Coronary artery (tissue), 2 donors: ENCODE measurements at regions not wholly inside any gene's neighbourhood (a gene's known extent, or its start where the extent isn't known, plus 50 kb on each side); places are given as distances from the start of the nearest gene placed in this dataset.

Experiments used
- DNase-seq: peaks from one replicate; pipeline ENCODE4 v3.0.0-alpha.2; 2017; ENCODE audit warnings: low spot score
- H3K27ac ChIP-seq, 2 donors: fragments of 200-600 bp; sonication (generic); one replicate each; pipeline ENCODE4 v1.5.1; 2016 to 2019
- H3K4me3 ChIP-seq: fragments of 200-600 bp; sonication (generic); 2 replicates; pipeline ENCODE4 v1.5.1; 2016; ENCODE audit warnings: mild to moderate bottlenecking, moderate library complexity
- TF ChIP-seq, protein P1 (sequence below): fragments of 200-600 bp; sonication (generic); IDR thresholded peaks from one replicate; pipeline ENCODE4 v1.5.1; 2019; ENCODE audit warnings: antibody characterized with exemption

DNA sequence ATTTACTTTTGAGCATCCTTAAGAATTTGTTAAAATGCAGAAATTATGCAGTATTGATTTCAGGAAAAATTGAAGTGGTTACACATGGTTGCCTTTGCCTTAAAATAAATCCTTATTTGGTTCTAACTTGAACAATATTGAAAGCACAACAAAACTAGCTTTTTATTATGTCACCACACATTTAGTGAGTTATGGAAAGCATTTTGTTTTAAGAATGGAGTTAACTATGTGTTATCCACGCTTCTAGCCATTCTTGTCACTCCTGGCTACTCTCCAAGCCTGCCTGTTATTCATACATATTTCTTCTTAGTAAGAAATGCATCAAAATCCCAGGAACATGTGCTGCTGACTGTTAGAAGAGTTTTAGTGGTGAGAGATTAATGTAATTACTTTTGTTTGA is 73.9 kb downstream of the FAT4 start:
- Histone ChIP-seq H3K4me3 (no peak overlapping the region), H3K27ac (peak overlapping the region; percentile 57 to 62)
- TF ChIP-seq, protein P1, sequence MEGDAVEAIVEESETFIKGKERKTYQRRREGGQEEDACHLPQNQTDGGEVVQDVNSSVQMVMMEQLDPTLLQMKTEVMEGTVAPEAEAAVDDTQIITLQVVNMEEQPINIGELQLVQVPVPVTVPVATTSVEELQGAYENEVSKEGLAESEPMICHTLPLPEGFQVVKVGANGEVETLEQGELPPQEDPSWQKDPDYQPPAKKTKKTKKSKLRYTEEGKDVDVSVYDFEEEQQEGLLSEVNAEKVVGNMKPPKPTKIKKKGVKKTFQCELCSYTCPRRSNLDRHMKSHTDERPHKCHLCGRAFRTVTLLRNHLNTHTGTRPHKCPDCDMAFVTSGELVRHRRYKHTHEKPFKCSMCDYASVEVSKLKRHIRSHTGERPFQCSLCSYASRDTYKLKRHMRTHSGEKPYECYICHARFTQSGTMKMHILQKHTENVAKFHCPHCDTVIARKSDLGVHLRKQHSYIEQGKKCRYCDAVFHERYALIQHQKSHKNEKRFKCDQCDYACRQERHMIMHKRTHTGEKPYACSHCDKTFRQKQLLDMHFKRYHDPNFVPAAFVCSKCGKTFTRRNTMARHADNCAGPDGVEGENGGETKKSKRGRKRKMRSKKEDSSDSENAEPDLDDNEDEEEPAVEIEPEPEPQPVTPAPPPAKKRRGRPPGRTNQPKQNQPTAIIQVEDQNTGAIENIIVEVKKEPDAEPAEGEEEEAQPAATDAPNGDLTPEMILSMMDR: no peak
- no peak for DNase-seq

DNA sequence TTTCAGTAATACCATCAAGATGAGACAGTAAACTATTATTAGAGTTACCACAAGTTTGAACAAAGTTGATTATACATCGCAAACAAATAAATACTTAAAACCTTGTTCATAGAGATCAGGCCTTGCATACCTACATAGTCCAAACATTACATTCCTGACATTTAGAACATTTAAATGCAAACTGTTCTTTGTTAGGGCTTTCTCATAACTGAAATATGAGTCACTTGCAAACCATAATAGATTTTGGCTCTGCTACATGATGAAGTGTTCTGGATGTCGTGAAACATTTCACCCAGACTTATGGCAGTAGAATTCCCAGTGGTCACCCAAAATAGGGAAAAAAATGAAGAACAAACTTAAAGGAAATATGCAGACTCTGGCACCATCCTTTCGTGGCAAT is 75.0 kb downstream of the FAT4 start:
- H3K27ac ChIP-seq: peak overlapping the region; percentile 62 to 82
- H3K4me3 ChIP-seq: peak overlapping the region; percentile 23
- DNase-seq: no peak
- TF ChIP-seq, protein P1: no peak

DNA sequence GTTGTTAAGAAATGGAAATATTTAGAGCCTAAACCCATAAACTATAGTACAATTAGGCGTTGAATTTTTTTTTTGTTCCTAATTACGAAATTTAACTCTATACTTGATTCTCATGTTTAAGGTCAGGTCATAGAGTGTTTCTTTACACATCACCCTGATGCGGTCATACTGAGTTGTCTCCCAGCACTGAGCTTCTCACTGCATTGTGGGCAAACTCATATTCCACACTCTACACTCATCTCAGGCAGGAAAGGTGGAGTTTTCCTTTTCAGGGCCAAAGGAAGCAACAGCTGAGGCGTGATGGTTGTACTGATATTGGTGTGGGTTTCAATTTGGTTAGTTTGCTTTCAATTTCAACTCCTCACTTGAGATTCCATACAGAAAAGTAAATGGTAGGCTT is 75.4 kb downstream of the FAT4 start:
- DNase-seq: no peak
- Histone ChIP-seq H3K4me3 (peak overlapping the region; percentile 23), H3K27ac (peak overlapping the region; percentile 62 to 82)
- TF ChIP-seq, protein P1: no peak

DNA sequence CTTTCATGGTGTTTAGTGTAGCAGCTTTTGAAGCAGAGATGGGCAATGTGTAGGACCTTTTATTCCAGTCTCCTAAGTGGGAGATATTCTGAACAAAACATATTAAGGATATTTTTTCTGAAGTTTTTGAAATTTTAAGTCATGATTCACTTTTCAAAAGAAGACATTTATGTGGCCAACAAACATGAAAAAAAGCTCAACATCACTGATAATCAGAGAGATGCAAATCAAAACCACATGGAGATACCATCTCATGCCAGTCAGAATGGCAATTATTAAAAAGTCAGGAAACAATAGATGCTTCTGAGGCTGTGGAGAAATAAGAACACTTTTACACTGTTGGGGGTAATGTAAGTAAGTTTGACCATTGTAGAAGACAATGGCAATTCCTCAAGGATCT is 76.0 kb downstream of the FAT4 start:
- DNase-seq: no peak
- Histone ChIP-seq H3K27ac (peak overlapping the region in 1 of 2 donors; percentile 82), H3K4me3 (peak overlapping the region; percentile 23)
- TF ChIP-seq, protein P1: no peak

DNA sequence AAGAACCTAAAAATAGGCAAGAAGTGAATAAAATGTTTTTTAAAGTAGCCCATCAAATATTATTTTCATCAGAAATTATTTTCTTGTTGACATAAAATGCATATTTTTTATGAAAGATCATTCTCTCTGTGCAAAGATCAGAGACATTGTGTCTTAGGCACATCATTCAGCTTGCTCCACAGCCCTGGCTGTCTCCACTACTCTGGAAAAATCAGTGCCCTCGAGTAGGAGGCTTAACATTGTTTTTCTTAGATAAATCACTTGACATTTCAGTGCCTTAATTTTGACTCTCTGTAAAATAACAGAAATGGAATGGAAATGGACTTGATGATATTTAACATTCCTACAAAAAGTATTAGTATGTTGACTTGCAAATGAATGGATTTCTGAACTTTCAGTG is 77.9 kb downstream of the FAT4 start:
- no peak overlapping the region for H3K4me3 ChIP-seq
- peak overlapping the region in 1 of 2 donors; percentile 54 for H3K27ac ChIP-seq
- TF ChIP-seq, protein P1: no peak
- DNase-seq: no peak

DNA sequence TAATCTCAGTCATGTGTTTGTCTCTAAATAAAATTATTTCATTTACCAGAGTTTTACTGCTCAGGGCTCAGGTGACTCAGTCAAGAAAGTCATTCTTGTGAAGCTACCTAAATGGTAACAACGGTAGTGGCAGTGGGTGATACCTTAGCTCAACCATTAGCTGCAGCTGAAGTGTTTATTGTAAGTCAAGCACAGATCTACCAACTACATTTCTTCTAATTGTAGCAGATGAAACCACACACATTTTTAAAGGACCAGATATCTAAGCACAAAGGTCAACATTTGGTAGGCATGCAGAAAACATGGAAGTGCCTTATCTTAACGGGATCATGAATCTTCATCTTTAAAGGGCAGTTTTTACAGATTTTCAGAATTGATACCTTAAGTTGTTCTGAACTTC is 79.1 kb downstream of the FAT4 start:
- TF ChIP-seq, protein P1: no peak
- DNase-seq: no peak
- Histone ChIP-seq H3K4me3 (no peak overlapping the region), H3K27ac (peak overlapping the region in 1 of 2 donors; percentile 34)

DNA sequence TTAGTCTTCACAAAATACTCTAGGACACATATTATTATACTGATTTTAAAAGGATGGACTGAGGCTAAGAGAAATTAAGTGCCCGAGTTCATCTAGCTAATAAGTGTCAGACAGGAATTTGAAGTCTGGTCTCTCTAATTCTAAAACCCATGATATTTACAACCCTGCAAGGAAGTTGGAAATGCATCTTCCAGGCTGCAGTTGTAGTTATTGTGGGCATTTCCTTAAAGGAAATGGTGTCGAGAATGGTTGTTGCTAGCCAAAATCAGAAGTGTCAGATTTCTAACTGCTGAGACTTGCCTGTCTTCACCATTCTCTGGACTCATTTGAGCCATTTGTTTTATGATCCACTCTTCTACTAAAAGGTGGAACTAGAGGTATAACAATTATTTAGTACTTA is 82.5 kb downstream of the FAT4 start:
- no peak overlapping the region for H3K27ac ChIP-seq
- TF ChIP-seq, protein P1: no peak

More for the DNA sequence above, 82.5 kb downstream of the FAT4 start:
- no peak overlapping the region for H3K4me3 ChIP-seq
- no peak for DNase-seq
